Endothelial cell (in vitro differentiated cells): ENCODE measurements at regions not wholly inside any gene's neighbourhood (a gene's known extent, or its start where the extent isn't known, plus 50 kb on each side); places are given as distances from the start of the nearest gene placed in this dataset.

Source experiments
- DNase-seq: peaks from one replicate; pipeline ENCODE4 v3.0.0; 2021; ENCODE audit warnings: low spot score
- H3K27ac Mint-ChIP-seq: one replicate; pipeline ENCODE4 v1.8.0; 2021; ENCODE audit warnings: mixed read lengths, inconsistent platforms; ENCODE audit not compliant: unreplicated experiment
- H3K27me3 Mint-ChIP-seq: one replicate; pipeline ENCODE4 v1.8.0; 2021; ENCODE audit warnings: mild to moderate bottlenecking, moderate library complexity, mixed read lengths, inconsistent platforms; ENCODE audit not compliant: unreplicated experiment
- H3K36me3 Mint-ChIP-seq: one replicate; pipeline ENCODE4 v1.8.0; 2021; ENCODE audit warnings: mild to moderate bottlenecking, low read depth, mixed read lengths, inconsistent platforms; ENCODE audit not compliant: unreplicated experiment
- H3K4me1 Mint-ChIP-seq: one replicate; pipeline ENCODE4 v1.8.0; 2021; ENCODE audit warnings: mild to moderate bottlenecking, mixed read lengths, inconsistent platforms; ENCODE audit not compliant: unreplicated experiment
- H3K4me3 Mint-ChIP-seq: one replicate; pipeline ENCODE4 v1.8.0; 2021; ENCODE audit warnings: mild to moderate bottlenecking, mixed read lengths, inconsistent platforms; ENCODE audit not compliant: unreplicated experiment
- H3K9me3 Mint-ChIP-seq: one replicate; pipeline ENCODE4 v1.8.0; 2021; ENCODE audit warnings: mixed read lengths, inconsistent platforms; ENCODE audit not compliant: unreplicated experiment
- TF ChIP-seq, protein P1 (sequence below): fragments of 200-600 bp; sonication (generic); IDR thresholded peaks from one replicate; pipeline ENCODE4 v1.5.0; 2021; ENCODE audit warnings: antibody characterized with exemption; ENCODE audit not compliant: unreplicated experiment

- no peak for DNase-seq
- Mint-ChIP-seq H3K27me3 (no peaks in the 10 kb centered on the region), H3K27ac (no peak overlapping the region), H3K4me3 (no peak overlapping the region), H3K36me3 (no peaks in the 10 kb centered on the region), H3K4me1 (no peaks in the 10 kb centered on the region), H3K9me3 (no peaks in the 10 kb centered on the region)
- TF ChIP-seq, protein P1, sequence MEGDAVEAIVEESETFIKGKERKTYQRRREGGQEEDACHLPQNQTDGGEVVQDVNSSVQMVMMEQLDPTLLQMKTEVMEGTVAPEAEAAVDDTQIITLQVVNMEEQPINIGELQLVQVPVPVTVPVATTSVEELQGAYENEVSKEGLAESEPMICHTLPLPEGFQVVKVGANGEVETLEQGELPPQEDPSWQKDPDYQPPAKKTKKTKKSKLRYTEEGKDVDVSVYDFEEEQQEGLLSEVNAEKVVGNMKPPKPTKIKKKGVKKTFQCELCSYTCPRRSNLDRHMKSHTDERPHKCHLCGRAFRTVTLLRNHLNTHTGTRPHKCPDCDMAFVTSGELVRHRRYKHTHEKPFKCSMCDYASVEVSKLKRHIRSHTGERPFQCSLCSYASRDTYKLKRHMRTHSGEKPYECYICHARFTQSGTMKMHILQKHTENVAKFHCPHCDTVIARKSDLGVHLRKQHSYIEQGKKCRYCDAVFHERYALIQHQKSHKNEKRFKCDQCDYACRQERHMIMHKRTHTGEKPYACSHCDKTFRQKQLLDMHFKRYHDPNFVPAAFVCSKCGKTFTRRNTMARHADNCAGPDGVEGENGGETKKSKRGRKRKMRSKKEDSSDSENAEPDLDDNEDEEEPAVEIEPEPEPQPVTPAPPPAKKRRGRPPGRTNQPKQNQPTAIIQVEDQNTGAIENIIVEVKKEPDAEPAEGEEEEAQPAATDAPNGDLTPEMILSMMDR: no peak
Observed at GRCh38 chr6:51339108-51339507, 520.4 kb downstream of the TFAP2B start.

DNA sequence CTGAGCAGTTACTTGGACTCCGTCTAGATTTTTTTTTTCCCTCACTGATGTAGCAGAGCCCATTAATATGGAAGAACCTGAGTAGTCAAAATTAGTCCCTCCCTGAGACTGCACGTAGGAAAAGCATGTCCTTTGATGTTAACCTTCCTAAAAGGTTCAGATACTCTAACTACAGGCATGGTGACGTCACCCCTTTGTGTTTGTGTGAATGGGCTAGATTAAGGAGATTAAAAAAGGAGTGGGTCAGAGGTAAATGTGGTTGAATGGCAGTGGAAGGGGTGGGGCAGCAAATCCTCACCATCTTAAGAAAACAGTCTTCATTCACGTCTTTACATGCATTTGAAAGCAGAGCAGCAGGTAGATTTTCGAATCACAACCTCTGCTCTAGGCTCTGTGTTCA lies 521.1 kb downstream of the TFAP2B start:
- no peak overlapping the region for H3K27ac Mint-ChIP-seq

DNA sequence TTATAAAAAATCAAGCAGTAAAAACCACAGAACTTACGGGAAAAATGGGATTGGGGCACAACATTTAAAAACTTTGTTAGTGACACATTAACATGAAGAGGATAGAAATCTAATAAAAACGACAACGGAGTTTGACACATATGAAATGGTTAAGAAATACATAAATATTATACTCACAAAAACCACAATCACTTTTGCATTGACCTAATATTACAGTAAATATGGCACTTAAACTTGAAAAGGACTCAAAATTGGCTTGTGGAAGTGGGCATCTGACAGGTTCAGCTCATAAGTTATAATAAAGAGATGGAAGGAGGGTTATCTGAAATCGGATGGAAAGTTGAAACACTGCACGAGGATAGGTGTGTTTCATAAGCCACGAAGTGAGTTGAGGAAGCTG lies 523.7 kb downstream of the TFAP2B start:
- H3K9me3 Mint-ChIP-seq: no peaks in the 10 kb centered on the region
- H3K27me3 Mint-ChIP-seq: peaks cover 3% of the 10 kb centered on the region
- no peaks in the 10 kb centered on the region for H3K36me3 Mint-ChIP-seq
- H3K27ac Mint-ChIP-seq: no peak overlapping the region
- no peaks in the 10 kb centered on the region for H3K4me1 Mint-ChIP-seq
- DNase-seq: no peak
- TF ChIP-seq, protein P1: no peak
- no peak overlapping the region for H3K4me3 Mint-ChIP-seq

More for the DNA sequence above, 521.1 kb downstream of the TFAP2B start:
- Mint-ChIP-seq H3K4me1 (no peaks in the 10 kb centered on the region), H3K27me3 (no peaks in the 10 kb centered on the region), H3K9me3 (no peaks in the 10 kb centered on the region), H3K4me3 (no peak overlapping the region), H3K36me3 (no peaks in the 10 kb centered on the region)
- DNase-seq: no peak
- TF ChIP-seq, protein P1: no peak

GRCh38 chr6:51349857-51350256 lies 531.2 kb downstream of the TFAP2B start:
- TF ChIP-seq, protein P1: no peak
- no peak for DNase-seq
- Mint-ChIP-seq H3K36me3 (no peaks in the 10 kb centered on the region), H3K27ac (no peak overlapping the region), H3K27me3 (peaks cover 3% of the 10 kb centered on the region), H3K4me1 (no peaks in the 10 kb centered on the region), H3K9me3 (no peaks in the 10 kb centered on the region), H3K4me3 (no peak overlapping the region)

DNA sequence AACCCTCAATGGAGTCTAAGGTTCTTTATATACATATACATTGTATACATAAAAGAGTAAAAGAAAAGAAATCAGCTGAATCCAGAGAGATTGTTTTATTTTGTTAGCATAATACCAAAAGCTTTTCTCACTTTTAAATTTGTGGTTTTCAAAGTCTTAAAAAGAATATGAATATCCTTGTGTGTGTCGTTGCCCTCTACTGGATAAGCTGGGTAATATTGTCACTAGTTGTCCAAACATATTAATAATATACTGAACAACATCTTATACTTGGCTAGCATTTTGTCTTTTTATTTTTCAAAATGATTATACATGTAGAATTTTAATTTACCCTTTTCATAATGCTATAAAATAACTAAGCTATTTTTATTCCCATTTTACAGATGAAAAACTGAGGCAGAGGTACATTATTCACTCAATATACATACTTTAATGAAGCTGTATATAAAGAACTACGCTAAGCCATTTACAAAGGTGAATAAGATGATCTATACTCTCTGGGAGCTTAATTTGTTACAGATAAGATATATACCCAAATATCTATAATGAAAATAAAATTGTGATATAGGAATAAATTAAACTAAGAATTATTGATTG lies 531.7 kb downstream of the TFAP2B start:
- H3K9me3 Mint-ChIP-seq: no peaks in the 10 kb centered on the region
- DNase-seq: no peak

More for the DNA sequence above, 531.7 kb downstream of the TFAP2B start:
- Mint-ChIP-seq H3K4me3 (no peak overlapping the region), H3K4me1 (no peaks in the 10 kb centered on the region), H3K27me3 (peaks cover 2% of the 10 kb centered on the region), H3K36me3 (no peaks in the 10 kb centered on the region), H3K27ac (no peak overlapping the region)
- TF ChIP-seq, protein P1: peak; percentile 72
